ENCODE measurements at regions not wholly inside any gene's neighbourhood (a gene's known extent, or its start where the extent isn't known, plus 50 kb on each side); places are given as distances from the start of the nearest gene placed in this dataset.

DNA sequence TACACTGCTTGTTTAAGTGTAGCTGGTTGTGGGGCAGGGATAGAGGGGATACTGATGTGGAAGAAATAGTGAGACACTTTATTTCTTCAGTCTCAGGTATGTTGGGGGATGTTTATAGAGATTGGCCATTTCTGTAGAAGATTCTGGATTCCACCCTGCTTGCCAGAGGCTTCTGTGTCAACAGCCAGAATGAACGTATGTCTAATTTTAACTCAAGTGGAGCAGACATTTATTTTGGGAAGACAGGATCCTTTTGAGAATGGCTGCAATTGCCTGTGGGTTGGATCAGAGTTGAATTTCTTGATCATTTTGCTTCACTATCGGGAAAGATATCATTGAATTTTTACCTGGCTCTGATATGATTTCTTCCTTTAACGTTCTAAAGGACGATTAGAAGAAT, 465.6 kb upstream of the SLC14A2 start:
- TF ChIP-seq, protein P1, sequence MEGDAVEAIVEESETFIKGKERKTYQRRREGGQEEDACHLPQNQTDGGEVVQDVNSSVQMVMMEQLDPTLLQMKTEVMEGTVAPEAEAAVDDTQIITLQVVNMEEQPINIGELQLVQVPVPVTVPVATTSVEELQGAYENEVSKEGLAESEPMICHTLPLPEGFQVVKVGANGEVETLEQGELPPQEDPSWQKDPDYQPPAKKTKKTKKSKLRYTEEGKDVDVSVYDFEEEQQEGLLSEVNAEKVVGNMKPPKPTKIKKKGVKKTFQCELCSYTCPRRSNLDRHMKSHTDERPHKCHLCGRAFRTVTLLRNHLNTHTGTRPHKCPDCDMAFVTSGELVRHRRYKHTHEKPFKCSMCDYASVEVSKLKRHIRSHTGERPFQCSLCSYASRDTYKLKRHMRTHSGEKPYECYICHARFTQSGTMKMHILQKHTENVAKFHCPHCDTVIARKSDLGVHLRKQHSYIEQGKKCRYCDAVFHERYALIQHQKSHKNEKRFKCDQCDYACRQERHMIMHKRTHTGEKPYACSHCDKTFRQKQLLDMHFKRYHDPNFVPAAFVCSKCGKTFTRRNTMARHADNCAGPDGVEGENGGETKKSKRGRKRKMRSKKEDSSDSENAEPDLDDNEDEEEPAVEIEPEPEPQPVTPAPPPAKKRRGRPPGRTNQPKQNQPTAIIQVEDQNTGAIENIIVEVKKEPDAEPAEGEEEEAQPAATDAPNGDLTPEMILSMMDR (IDR thresholded peaks at IDR 0.05): no peak
- no peak for TF ChIP-seq EZH2 (IDR thresholded peaks at IDR 0.05)
